GM18511 (cell line): ENCODE measurements at regions not wholly inside any gene's neighbourhood (a gene's known extent, or its start where the extent isn't known, plus 50 kb on each side); places are given as distances from the start of the nearest gene placed in this dataset.

Experiments
- ATAC-seq: cut with Tn5 transposase; IDR thresholded peaks from one replicate; pipeline ENCODE4 v1.9.1; 2021; ENCODE audit warnings: mild to moderate bottlenecking, moderate library complexity; ENCODE audit not compliant: unreplicated experiment

DNA sequence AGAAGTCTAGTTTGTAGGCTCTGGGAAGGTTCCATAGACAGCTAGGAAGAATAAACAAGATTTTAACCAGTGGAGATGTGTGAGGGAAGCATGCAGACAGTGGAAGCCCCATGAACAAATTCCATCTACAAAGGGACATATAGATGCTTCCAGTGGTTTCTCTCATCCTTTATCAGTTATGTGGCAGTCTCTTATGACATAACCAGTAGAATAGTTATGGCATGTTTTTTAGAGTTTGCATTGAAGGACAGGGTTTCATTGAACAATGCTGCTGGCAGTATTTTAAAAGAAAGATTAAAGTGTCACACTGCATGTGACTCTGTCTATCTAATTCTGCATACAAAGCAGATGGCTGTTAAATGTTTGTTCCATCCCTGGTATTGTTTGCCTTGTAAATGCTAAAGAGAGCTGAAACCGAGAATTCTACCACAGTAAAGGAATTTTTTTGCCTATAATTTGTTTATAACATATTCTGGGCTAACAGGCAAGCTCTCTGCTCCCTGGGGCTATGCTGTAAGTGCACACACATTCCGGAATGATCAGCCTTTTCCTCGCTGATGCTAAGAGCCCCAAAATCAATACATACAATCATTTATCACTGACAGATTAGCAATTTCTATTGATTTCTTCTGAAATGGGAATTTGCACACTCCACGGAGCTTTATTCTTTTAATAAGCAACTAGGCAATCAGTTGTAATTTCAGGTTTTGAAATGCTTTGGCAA, 76.8 kb upstream of the PELI1 start:
- ATAC-seq, result no peak

DNA sequence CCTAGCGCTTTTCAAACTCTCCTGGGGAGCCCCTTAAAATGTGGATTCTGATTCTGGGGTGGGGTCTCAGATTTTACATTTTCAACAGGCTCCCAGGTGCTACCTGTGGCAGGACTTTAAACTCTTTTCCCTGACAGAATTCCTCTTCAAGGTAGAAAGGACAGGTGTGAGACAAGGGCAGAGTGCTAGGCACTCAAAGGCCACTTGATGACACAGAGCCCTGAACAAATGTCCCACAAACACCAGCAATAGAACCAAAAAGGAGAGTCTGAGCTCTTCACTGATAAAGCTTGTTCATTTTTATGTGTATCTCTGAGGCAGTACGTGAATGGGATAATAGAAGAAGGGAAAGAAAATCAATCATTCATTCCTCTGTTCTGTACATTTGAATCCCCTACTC, 77.7 kb upstream of the PELI1 start:
- no peak for ATAC-seq

DNA sequence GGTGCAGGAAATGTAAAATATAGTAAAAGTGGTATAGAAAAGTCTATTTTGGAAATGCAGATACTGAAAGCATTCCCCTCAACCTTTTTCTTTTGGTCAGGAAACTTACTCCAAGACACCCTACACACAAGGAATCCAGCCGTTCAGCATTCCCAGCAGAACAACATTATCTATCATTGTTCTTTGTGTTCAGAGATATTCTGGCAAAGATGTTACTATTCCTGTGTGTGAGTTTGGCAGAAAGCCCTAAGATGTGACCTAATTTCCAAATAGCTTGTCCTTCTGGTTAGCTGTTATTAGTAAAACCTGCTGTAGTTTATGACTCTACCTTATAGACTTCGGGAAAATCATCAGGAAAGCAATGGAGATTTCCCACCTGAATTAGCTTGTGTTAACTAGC, 78.1 kb upstream of the PELI1 start:
- ATAC-seq, result no peak

DNA sequence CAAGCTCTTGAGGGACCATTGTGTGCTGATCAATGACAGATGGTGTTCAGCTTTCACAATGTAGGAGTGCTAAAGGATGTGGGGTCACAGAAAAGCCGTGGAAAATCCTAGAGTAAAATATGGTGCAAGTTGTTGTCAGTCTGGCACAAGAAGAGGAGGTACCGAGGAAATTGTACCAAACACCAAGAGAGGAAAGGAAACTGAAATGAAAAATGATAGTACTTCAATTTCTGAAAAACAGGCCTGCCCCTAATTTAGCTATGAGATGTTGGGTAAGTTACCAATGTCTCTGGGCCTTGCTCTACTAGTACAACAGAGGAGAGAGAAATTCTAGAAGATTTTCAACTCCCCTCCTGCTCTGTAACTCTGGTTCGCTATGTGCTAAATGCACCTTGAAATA, 78.8 kb upstream of the PELI1 start:
- peak; percentile 58 for ATAC-seq

DNA sequence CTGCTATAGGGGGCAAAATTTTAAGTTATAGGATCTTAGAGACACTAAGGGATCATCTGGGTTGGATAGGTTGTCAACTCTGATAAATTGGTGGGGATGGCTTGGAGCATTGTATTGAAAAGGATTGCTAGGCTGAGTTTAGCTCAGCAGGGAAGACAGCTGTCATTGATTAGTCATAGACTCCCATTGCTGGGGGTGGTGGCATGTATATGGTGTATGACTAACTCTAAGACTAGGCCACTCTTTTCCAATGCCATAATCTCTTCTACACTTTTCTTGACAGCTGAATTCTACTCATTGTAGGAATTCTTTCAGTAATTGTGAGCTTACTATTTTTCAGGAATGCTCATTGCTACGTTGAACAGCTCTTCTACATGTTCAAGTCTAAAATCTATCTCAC, 81.3 kb upstream of the PELI1 start:
- ATAC-seq, result no peak

DNA sequence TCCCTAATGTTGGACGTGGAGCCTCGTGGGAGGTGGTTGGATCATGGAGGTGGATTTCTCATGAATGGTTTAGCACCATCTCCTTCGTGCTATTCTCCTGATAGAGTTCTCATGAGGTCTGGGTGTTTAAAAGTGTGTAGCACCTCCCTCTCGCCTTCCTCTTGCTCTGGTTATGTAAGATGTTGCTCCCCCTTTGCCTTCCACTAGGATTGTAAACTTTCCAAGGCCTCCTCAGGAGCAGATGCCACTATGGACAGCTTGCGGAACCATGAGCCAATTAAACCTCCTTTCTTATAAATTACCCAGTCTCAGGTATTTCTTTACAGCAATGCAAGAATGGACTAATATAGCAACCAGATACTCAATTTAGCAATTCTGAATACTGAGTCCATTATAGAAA, 82.4 kb upstream of the PELI1 start:
- no peak for ATAC-seq

DNA sequence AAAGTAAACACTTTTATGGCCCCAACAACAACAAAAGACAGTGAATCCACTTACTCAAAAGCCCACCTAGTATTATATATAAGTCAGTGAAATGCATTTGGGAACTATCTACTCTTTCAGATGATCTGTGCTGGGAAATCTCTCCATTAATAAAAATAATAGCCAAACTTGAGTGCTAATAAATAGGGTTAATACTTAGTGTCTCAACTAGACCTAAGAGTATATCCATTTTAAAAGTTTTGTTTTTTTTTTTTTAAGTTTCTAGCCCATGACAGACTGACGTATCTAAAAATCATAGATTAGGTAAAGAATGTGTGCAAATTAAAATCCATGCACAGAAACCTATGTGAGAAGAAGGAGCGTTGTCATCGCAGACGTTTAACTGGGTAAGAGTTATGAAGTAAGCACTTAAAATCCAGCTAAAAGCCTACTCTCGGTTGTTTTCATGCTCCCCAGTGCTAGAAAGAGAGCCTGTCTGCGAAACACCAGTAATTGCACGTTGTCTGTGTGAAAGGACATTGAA, 83.4 kb upstream of the PELI1 start:
- no peak for ATAC-seq

DNA sequence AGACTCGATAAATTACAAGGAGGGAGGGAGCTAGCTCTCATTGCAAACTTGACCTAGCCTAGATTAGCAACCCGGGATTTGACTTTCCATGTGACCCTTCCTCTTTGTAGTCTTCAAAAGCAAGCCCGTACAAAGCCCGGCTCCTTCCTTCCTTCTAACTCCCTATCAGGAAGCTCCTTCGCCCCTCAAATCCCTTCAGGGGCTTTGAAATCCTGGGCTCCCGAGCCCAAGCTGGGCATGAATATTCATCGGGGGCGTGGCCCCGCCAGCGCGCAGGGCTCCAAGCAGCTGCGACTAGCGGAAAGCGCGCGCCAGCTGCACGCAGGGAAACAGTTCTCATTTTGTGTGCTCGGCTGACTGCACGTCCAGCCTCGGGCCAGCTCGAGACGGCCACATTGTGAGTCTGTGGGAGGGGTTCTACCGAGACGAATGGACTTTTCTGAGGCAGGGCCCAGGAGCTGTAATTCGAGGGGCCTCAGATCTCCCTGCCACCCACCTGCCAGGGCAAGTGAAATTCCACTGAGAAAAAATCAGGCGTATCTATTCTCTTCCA, 84.0 kb upstream of the PELI1 start:
- ATAC-seq, result peak; percentile 98

DNA sequence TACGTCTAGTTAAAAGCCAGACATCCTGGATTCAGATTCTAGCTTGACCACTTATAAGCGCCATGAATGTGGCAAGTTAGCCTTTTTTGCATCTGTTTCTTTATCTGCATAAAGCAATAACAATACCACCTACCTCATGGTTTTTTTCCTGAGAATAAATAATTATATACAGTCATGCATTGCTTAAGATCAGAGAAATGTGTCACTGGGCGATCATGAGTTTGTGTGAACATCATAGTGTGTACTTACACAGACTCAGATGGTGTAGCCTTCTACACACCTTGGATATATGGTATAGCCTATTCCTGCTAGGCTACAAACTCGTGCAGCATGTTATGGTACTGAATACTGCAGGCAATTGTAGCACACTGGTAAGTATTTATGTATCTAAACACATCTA, 84.7 kb upstream of the PELI1 start:
- ATAC-seq, result no peak

DNA sequence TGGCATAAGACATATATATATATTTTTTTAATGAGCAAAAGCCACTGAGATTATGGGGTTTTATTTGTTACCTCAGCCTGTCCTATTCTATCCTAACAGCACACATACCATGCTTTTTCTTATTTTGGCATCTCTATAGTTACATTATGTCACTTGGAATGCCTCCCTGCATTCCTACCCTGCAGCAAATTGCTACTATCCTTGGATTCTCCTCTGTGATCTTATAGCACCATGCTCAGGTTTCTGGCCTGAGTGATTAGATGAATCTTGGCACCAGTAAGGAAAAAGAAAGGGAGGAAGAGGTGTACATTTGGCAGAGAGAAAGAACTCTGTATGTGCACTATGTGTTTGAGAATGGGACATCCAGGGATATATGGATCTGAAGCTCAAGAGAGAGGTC, 86.3 kb upstream of the PELI1 start:
- no peak for ATAC-seq

DNA sequence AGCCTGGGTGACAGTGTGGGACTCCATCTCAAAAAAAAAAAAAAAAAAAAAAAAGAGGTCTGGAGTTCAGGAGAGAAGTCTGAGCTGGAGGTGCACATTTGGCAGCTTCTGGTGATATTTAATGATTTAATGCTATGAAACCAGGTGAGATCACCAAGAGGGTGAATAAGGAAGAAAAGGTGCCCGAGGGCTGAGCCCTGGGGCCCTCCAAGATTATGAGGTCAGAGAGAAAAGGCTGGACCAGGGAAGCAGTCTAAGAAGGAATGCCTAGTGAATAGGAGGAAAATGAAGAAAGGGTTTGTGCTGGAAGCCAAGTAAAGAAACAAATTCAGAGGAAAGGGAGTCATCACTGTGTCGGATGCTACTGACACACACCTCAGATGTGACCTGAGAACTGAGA, 88.0 kb upstream of the PELI1 start:
- no peak for ATAC-seq

DNA sequence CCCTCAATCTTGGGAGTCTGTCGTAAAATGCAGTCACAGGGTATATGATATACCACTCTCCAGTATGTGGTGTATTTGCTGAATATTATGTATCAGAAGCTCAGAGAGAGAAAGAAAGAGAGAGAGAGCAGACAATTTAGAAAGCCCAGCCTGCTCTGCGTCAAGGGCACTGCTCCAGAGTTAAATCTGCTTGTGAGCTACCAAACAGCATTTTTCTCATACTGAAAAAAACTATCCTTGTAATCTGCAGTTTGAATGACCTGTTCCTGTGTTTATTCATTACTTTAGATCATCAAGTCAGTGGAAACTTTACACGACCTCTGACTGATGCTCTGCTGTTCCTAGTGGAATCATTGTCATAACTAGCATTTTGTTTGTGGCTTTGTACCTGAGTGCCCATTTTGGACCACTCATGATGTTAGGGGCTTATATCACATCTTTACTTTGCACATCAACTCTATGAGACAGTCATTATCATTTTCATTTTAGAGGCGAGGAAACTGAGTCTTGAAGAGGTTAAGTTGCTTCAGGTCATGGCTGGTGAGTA, 89.2 kb upstream of the PELI1 start:
- no peak for ATAC-seq

DNA sequence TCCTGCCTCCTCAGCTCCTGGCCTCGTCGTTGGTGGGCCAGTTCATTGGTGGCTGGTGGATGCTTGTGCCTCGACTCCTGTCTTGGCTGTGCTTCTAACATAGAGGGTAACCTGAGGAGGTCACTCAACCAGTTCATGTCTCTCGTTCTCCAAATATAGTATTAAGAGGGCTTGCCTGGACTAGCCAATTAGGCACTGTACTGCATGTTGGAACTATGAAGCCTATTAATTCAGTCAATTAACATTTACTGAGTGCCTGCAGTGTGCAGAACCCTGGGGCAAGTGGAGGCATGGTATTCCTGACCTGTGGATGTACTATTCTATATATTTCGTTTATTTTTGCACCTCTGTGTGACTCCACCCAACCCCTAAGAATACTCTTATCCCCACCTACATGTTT, 89.9 kb upstream of the PELI1 start:
- no peak for ATAC-seq

DNA sequence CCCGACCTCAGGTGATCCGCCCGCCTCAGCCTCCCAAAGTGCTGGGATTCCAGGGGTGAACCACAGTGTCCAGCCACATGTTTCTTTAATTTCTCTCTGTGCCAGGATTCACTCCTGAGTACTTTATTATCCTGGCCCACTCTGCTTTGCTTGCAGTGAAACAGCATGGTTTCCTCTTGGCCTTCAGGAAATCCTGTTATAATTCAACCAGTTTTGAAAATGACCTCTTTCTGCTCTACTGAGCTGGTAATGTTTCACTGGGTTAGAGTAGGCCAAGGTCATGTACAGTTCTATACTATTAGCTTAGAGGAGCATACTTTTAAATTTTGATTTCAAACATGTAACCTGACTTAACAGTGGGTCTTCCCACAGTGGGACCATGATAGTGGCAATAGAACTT, 90.6 kb upstream of the PELI1 start:
- ATAC-seq, result peak; percentile 86

DNA sequence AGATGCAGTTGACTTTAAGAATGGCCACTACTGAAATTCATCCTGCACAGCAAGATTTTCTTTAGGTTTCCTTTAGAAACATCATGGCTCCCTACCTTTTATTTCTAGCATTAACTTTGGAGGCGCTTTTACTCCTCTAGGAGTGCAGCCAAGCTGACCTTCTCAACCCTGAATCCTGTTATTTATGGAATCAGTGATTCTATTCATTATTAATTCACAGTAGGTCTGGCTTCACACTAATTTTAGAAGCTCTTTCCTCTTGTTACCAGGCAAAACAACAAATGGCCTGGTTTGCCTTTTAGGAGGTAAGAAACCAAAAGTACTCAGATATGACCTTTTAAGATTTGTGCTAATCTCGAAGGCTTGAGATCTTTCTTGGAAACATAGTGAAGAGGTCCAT, 93.0 kb upstream of the PELI1 start:
- ATAC-seq, result no peak

DNA sequence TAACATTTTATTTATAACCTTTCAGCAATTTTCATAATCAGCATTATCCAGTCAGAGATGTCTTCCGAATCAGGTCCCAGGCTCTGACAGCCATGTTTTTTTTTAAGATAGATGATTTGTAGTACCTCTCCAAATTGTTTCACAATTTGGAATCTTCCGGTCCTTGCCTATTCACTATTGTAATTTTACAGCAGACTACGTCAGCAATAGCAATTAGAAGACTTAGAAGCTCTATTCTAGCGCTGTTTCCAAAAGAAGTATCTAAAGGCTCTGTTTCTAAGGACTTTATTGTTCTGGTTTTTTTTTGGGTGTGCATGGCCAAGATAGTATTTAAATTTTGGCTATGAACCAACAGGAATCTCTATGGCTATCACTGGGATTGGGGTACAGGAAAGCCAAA, 94.6 kb upstream of the PELI1 start:
- no peak for ATAC-seq

DNA sequence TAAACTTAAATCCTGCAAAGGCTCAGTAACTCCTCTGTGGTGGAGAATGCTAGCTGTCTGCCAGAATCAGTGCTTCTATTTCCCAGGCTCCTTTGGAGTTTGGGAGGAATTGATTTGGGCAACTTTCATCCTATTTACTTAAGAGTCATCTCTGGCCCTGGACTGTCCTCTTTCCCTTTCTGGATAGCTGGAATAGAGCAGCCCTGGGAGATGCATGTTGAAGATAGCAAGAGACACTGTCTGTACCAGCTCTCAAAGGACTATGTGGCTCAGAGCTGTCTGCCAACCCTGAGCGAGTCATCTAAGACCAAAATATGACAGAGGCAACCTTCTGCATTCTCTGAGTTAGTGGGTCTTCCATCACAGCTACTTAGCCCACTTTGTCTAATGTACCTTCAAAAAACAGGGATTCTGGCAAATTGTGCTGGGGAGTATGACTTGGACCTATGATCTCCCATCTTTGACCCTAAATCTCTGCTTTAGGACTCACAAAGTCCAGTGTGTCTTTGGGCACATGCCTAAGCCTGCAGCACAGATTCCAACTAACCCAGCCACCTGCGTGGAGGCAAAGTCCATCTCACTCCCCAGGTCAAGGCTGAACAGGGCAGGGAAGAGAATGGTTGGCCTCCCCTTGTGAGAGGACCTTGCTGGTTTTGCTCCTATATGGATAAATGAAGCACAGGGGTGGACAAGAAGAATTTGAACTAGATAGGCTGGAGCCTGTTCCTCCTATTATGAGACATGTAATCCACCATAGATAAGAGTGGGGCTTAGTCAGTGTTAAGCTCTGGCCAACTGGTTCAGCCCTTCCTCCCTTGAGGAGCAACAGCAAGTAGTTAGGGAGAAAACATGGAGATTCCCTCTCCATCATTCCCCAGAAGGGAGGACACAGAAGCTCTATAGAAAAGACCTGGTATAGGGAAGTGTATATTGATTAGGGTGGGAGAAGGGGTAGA, 99.1 kb upstream of the PELI1 start:
- ATAC-seq, result no peak

DNA sequence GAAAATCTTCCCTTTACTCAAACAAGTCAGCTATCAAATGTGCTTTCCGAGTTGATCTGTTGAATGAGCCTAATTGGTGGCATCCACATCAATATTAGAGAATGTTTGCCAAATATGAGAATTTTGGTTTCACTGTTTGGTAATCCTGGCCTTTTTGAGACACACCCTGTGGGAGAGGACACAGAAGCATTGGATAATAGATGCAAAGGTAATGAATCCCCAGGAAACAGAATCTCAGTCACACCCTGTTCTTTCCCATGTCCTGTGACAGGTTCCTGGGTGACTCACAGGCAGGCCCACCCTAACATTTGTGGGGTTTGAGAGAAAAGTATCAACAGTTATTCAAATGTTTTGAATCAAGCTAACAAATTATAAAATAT, 99.8 kb upstream of the PELI1 start:
- ATAC-seq, result no peak

DNA sequence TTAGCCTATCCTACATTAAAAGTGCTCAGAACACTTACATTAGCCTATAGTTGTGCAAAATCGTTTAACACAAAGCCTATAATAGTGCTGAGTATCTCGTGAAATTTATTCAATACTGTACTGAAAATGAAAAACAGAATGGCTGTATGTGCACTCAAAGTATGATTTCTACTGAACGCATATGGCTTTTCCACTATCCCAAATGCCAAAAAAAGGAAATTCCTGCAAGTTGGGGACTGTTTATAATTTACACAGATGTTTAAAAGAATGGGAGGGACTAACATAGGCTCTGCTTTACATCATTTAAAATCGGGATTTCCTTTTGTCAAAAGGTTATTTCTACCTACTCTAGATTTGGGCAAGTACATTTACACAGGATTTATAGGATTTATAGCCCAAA, 101.4 kb upstream of the PELI1 start:
- ATAC-seq, result no peak

DNA sequence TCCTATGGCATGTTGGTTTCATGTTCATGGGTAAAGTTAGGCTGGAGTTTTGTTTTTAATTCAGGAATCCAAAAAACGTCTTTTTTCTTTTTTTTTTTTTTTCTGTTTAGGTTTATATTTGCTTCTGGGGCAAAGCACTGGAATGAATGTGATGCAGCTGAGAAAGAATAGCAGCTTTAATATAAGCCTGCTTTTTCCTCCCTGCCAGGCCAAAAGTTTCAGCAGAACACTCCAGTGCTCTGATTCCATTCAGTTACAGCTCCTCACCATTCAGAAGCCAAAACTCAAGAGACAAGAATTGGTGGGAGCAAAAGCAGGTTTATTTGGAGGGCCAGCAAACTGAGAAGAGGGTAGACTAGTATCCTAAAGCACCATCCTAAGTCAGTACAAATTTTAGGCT, 102.7 kb upstream of the PELI1 start:
- ATAC-seq, result no peak

DNA sequence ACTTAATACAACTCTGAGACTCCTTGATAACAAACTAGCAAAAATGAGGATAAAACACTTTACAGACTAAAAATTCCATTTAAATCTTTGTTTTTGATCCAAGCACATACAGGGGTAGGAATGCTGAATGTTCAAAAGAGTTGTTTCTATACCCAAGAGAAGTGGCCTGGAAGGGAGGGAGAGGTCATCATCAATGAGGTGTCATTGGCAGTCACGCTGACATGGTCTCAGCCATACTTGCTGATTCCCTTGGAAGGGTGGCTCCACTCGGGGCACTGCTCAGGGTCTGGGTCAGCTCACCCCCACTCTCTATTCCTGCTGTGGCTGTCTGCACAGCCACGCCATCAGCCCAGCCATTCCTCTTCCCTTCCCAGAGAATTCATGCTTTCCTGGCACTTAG, 105.2 kb upstream of the PELI1 start:
- ATAC-seq, result no peak

DNA sequence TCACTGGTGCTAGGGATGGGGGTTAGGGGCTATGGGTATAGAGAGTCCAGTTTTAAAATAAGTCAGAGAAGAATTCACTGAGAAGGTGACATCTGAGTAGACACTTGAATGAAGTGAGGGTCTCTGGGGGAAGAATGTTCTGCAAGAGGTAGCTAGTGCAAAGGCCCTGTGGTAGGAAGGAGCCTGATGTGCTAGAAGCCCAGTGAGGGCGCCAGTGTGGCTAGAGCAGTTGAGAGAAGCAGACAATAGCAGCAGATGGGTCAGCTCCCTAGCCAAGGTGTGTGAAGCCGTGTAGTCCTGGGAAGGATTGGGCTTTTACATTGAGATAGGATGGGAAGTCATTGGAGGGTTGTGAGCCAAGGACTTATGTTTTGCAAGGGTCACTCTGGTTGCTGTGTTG, 105.8 kb upstream of the PELI1 start:
- no peak for ATAC-seq
